ENCODE measurements at regions not wholly inside any gene's neighbourhood (a gene's known extent, or its start where the extent isn't known, plus 50 kb on each side); places are given as distances from the start of the nearest gene placed in this dataset.

GRCh38 chr2:236865052-236865451, 220.6 kb upstream of the COPS8 start:
- Histone ChIP-seq H2AK5ac (ENCODE audit: low read length) (no peak overlapping the region), H3K9ac (ENCODE audit: low read length) (no peak overlapping the region), H3K23ac (ENCODE audit: low read length) (no peak overlapping the region), H2BK120ac (ENCODE audit: insufficient read depth, low read length, poor library complexity) (no peak overlapping the region), H3K4me2 (ENCODE audit: low read length) (no peak overlapping the region), H4K8ac (ENCODE audit: low read depth, low read length) (no peak overlapping the region), H3K9me3 (ENCODE audit: insufficient read depth, low read depth, low read length) (peaks cover 6% of the 10 kb centered on the region), H2BK5ac (ENCODE audit: low read depth, low read length, poor library complexity) (no peak overlapping the region), H3K36me3 (ENCODE audit: control insufficient read depth in 1 of 2, insufficient read depth in 2 of 2, low read length in 2 of 2) (peaks cover 2 to 4% of the 10 kb centered on the region in 2 experiments), H3K27me3 (ENCODE audit: insufficient read depth, low read length) (no peaks in the 10 kb centered on the region), H3K79me1 (ENCODE audit: low read length) (peaks cover 16% of the 10 kb centered on the region), H3K4ac (ENCODE audit: low read depth, low read length) (no peak overlapping the region), H3K79me2 (ENCODE audit: control insufficient read depth, insufficient read depth, low read length, poor library complexity) (no peaks in the 10 kb centered on the region), H3K14ac (ENCODE audit: low read length) (no peak overlapping the region), H4K12ac (ENCODE audit: low read depth, low read length) (no peak overlapping the region), H2BK12ac (ENCODE audit: low read length) (no peak overlapping the region), H2AFZ (ENCODE audit: insufficient read depth, low read length, poor library complexity) (no peak overlapping the region), H4K91ac (ENCODE audit: low read depth, low read length) (no peak overlapping the region), H3K4me1 (ENCODE audit: control insufficient read depth in 1 of 2, insufficient read depth in 2 of 2, low read length in 2 of 2) (peaks cover 16 to 17% of the 10 kb centered on the region in 2 experiments), H3K27ac (ENCODE audit: low read depth, low read length) (no peak overlapping the region), H3K18ac (ENCODE audit: low read length) (no peak overlapping the region), H3K4me3 (ENCODE audit: low read depth, low read length) (no peak overlapping the region)
- no peak for DNase-seq
- no CpG with 5 or more reads among the region's 2 CpGs for WGBS (ENCODE audit: extremely low coverage, insufficient coverage, insufficient read length)

- Histone ChIP-seq H2BK12ac (ENCODE audit: low read length) (peak overlapping the region; percentile 87), H3K9ac (ENCODE audit: low read length) (no peak overlapping the region), H3K4me1 (ENCODE audit: control insufficient read depth in 1 of 2, insufficient read depth in 2 of 2, low read length in 2 of 2) (peaks cover 18 to 19% of the 10 kb centered on the region in 2 experiments), H2AK5ac (ENCODE audit: low read length) (no peak overlapping the region), H2BK120ac (ENCODE audit: insufficient read depth, low read length, poor library complexity) (no peak overlapping the region), H3K36me3 (ENCODE audit: control insufficient read depth in 1 of 2, insufficient read depth in 2 of 2, low read length in 2 of 2) (peaks cover 2 to 4% of the 10 kb centered on the region in 2 experiments), H3K14ac (ENCODE audit: low read length) (peak overlapping the region; percentile 27), H4K8ac (ENCODE audit: low read depth, low read length) (no peak overlapping the region), H3K79me2 (ENCODE audit: control insufficient read depth, insufficient read depth, low read length, poor library complexity) (no peaks in the 10 kb centered on the region), H4K12ac (ENCODE audit: low read depth, low read length) (no peak overlapping the region), H3K18ac (ENCODE audit: low read length) (no peak overlapping the region), H3K9me3 (ENCODE audit: insufficient read depth, low read depth, low read length) (peaks cover 6% of the 10 kb centered on the region), H3K4me3 (ENCODE audit: low read depth, low read length) (no peak overlapping the region), H3K4ac (ENCODE audit: low read depth, low read length) (no peak overlapping the region), H4K91ac (ENCODE audit: low read depth, low read length) (no peak overlapping the region), H3K23ac (ENCODE audit: low read length) (no peak overlapping the region), H3K79me1 (ENCODE audit: low read length) (peaks cover 13% of the 10 kb centered on the region), H3K4me2 (ENCODE audit: low read length) (no peak overlapping the region), H2BK5ac (ENCODE audit: low read depth, low read length, poor library complexity) (no peak overlapping the region), H2AFZ (ENCODE audit: insufficient read depth, low read length, poor library complexity) (no peak overlapping the region), H3K27me3 (ENCODE audit: insufficient read depth, low read length) (no peaks in the 10 kb centered on the region), H3K27ac (ENCODE audit: low read depth, low read length) (no peak overlapping the region)
- DNase-seq, result no peak
- whole genome bisulfite sequencing (ENCODE audit: extremely low coverage, insufficient coverage, insufficient read length), result no CpG with 5 or more reads among the region's 10 CpGs
Measured at GRCh38 chr2:236866542-236867340, 218.9 kb upstream of the COPS8 start.

DNA sequence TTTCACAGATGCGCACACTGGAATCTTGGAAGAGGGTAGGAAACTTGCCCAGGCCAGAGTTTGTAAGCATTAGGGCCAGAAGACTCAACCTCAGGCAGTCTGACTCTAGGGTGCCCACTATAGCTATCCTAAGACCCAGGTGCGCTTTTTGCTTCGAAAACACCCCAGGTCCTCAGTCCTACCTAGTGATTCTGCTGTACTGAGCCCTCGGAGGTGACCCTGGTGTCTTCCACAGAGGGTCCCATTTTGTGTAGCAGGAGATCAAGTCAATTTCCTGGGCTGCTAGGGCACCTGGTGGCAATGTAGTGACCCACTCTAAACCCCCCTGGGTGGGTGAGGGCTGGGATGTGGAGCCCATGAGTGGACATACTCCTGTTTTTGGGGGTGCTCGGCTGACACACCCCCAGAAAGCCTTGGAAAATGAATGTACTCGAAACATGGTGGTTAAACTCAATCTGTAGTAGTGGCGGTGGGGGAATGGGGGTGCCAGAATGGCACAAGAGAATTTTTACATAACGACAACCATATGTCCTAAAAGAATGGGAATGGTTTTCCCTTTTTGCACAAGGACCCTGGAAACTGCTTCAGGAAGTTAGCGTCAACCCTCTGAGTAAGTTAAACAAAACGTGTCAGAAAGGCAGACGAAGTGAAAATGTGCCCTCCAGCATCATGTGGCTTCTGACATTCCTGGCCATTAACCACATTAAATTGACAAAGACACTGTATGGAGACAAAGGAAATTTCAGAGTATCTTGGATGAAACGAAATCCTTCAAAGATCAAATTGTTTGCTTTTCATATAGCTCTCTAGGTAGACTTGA, 218.0 kb upstream of the COPS8 start:
- no peaks in the 10 kb centered on the region for H3K27me3 ChIP-seq (ENCODE audit: insufficient read depth, low read length)
- H4K91ac ChIP-seq (ENCODE audit: low read depth, low read length), result peak overlapping the region; percentile 16
- no CpG with 5 or more reads among the region's 12 CpGs for whole genome bisulfite sequencing (ENCODE audit: extremely low coverage, insufficient coverage, insufficient read length)
- peak overlapping the region; percentile 30 for H3K14ac ChIP-seq (ENCODE audit: low read length)
- peak overlapping the region; percentile 87 for H2BK12ac ChIP-seq (ENCODE audit: low read length)
- H3K36me3 ChIP-seq (ENCODE audit: control insufficient read depth in 1 of 2, insufficient read depth in 2 of 2, low read length in 2 of 2), result peaks cover 0 to 4% of the 10 kb centered on the region in 2 experiments
- peak overlapping the region; percentile 41 for H3K18ac ChIP-seq (ENCODE audit: low read length)
- H3K4me3 ChIP-seq (ENCODE audit: low read depth, low read length), result no peak overlapping the region
- H2AK5ac ChIP-seq (ENCODE audit: low read length), result peak overlapping the region; percentile 31
- H3K23ac ChIP-seq (ENCODE audit: low read length), result no peak overlapping the region
- H3K79me1 ChIP-seq (ENCODE audit: low read length), result peaks cover 8% of the 10 kb centered on the region
- H4K8ac ChIP-seq (ENCODE audit: low read depth, low read length), result peak overlapping the region; percentile 22
- no peak overlapping the region for H3K4me2 ChIP-seq (ENCODE audit: low read length)
- H3K4ac ChIP-seq (ENCODE audit: low read depth, low read length), result peak overlapping the region; percentile 69
- H3K27ac ChIP-seq (ENCODE audit: low read depth, low read length), result no peak overlapping the region
- peaks cover 6% of the 10 kb centered on the region for H3K9me3 ChIP-seq (ENCODE audit: insufficient read depth, low read depth, low read length)
- H4K12ac ChIP-seq (ENCODE audit: low read depth, low read length), result no peak overlapping the region
- no peak overlapping the region for H2AFZ ChIP-seq (ENCODE audit: insufficient read depth, low read length, poor library complexity)
- H3K4me1 ChIP-seq (ENCODE audit: control insufficient read depth in 1 of 2, insufficient read depth in 2 of 2, low read length in 2 of 2), result peaks cover 14% of the 10 kb centered on the region in 2 experiments
- no peaks in the 10 kb centered on the region for H3K79me2 ChIP-seq (ENCODE audit: control insufficient read depth, insufficient read depth, low read length, poor library complexity)
- peak; percentile 53 to 66 for DNase-seq
- no peak overlapping the region for H3K9ac ChIP-seq (ENCODE audit: low read length)
- peak overlapping the region; percentile 74 for H2BK120ac ChIP-seq (ENCODE audit: insufficient read depth, low read length, poor library complexity)
- H2BK5ac ChIP-seq (ENCODE audit: low read depth, low read length, poor library complexity), result peak overlapping the region; percentile 38

GRCh38 chr2:236870370-236870769, 215.3 kb upstream of the COPS8 start:
- no CpG with 5 or more reads among the region's 4 CpGs for WGBS (ENCODE audit: extremely low coverage, insufficient coverage, insufficient read length)

More at GRCh38 chr2:236870370-236870769, 215.3 kb upstream of the COPS8 start:
- peaks cover 18 to 21% of the 10 kb centered on the region in 2 experiments for H3K4me1 ChIP-seq (ENCODE audit: control insufficient read depth in 1 of 2, insufficient read depth in 2 of 2, low read length in 2 of 2)
- H3K4me3 ChIP-seq (ENCODE audit: low read depth, low read length), result no peak overlapping the region
- H3K79me1 ChIP-seq (ENCODE audit: low read length), result peaks cover 14% of the 10 kb centered on the region
- peak overlapping the region; percentile 46 for H2BK12ac ChIP-seq (ENCODE audit: low read length)
- no peak overlapping the region for H3K23ac ChIP-seq (ENCODE audit: low read length)
- no peak overlapping the region for H3K27ac ChIP-seq (ENCODE audit: low read depth, low read length)
- H3K27me3 ChIP-seq (ENCODE audit: insufficient read depth, low read length), result no peaks in the 10 kb centered on the region
- peaks cover 0 to 2% of the 10 kb centered on the region in 2 experiments for H3K36me3 ChIP-seq (ENCODE audit: control insufficient read depth in 1 of 2, insufficient read depth in 2 of 2, low read length in 2 of 2)
- no peak overlapping the region for H4K12ac ChIP-seq (ENCODE audit: low read depth, low read length)
- no peak overlapping the region for H4K91ac ChIP-seq (ENCODE audit: low read depth, low read length)
- H2AK5ac ChIP-seq (ENCODE audit: low read length), result no peak overlapping the region
- no peak overlapping the region for H3K4me2 ChIP-seq (ENCODE audit: low read length)
- no peak overlapping the region for H3K9ac ChIP-seq (ENCODE audit: low read length)
- peak overlapping the region; percentile 40 for H3K14ac ChIP-seq (ENCODE audit: low read length)
- no peaks in the 10 kb centered on the region for H3K79me2 ChIP-seq (ENCODE audit: control insufficient read depth, insufficient read depth, low read length, poor library complexity)
- no peak overlapping the region for H4K8ac ChIP-seq (ENCODE audit: low read depth, low read length)
- DNase-seq, result no peak
- H2AFZ ChIP-seq (ENCODE audit: insufficient read depth, low read length, poor library complexity), result no peak overlapping the region
- H2BK120ac ChIP-seq (ENCODE audit: insufficient read depth, low read length, poor library complexity), result peak overlapping the region; percentile 13
- H3K4ac ChIP-seq (ENCODE audit: low read depth, low read length), result peak overlapping the region; percentile 4
- peaks cover 2% of the 10 kb centered on the region for H3K9me3 ChIP-seq (ENCODE audit: insufficient read depth, low read depth, low read length)
- H3K18ac ChIP-seq (ENCODE audit: low read length), result no peak overlapping the region
- H2BK5ac ChIP-seq (ENCODE audit: low read depth, low read length, poor library complexity), result no peak overlapping the region
